ENCODE measurements at regions not wholly inside any gene's neighbourhood (a gene's known extent, or its start where the extent isn't known, plus 50 kb on each side); places are given as distances from the start of the nearest gene placed in this dataset.
"Not testable (repeated sequence)": the region's sequence is repeated elsewhere in the genome, so short reads cannot be mapped to it uniquely, and the experiment has no call there.

GRCh38 chr17:20916383-20916782 is 126.4 kb downstream of the USP22 start:
- Histone ChIP-seq H2AFZ (ENCODE audit: low read depth, low read length, poor library complexity, severe bottlenecking) (no peak overlapping the region), H3K9ac (ENCODE audit: low read length) (no peak overlapping the region), H3K9me2 (ENCODE audit: insufficient read depth) (no peaks in the 10 kb centered on the region), H3K27me3 (ENCODE audit: insufficient read depth, low read length) (peaks cover 3% of the 10 kb centered on the region; the same call in 1 of the 2 replicates), H3K79me2 (ENCODE audit: insufficient read depth, low read length) (no peaks in the 10 kb centered on the region), H3K9me3 (ENCODE audit: control insufficient read depth in 1 of 2, insufficient read depth in 1 of 2, low read depth in 1 of 2, low read length in 2 of 2) (no peaks in the 10 kb centered on the region), H3K27ac (ENCODE audit: low read depth, low read length) (no peak overlapping the region), H4K20me1 (ENCODE audit: insufficient read depth) (no peaks in the 10 kb centered on the region), H3K4me1 (ENCODE audit: control insufficient read depth in 1 of 2, insufficient read depth in 2 of 2, low read length in 2 of 2) (no peaks in the 10 kb centered on the region), H3K36me3 (ENCODE audit: control insufficient read depth in 1 of 2, insufficient read depth in 2 of 2, low read length in 2 of 2) (no peaks in the 10 kb centered on the region), H3K4me2 (ENCODE audit: low read length) (no peak overlapping the region), H3K4me3 (replicated peaks in 1 of 2; ENCODE audit: low read depth in 1 of 2, low read length in 2 of 2) (no peak overlapping the region)
- ATAC-seq, result no peak
- ChIA-PET RAD21 (ENCODE audit: low non-redundant PET in 1 of 2, low total read pairs in 2 of 2, uncharacterized antibody in 2 of 2, unreplicated experiment in 2 of 2) (no interaction called here), CTCF (no interaction called here), POLR2A (no interaction called here)
- no TSS peak for BruUV-seq (replicated peaks)
- intact Hi-C loops (cut with micrococcal nuclease), result no loop called here
- DNase-seq (ENCODE audit: low read depth, low spot score), result no peak
- TF ChIP-seq EZH2phosphoT487 (IDR thresholded peaks at IDR 0.05; ENCODE audit: borderline replicate concordance) (no peak), SIN3A (IDR thresholded peaks at IDR 0.05; ENCODE audit: low read depth) (no peak), EGR1 (IDR thresholded peaks at IDR 0.05; ENCODE audit: low read depth) (no peak), POLR2AphosphoS5 (IDR thresholded peaks at IDR 0.05; ENCODE audit: low read depth, low read length) (no peak), ZFX (IDR thresholded peaks at IDR 0.05) (no peak), SRF (IDR thresholded peaks at IDR 0.05; ENCODE audit: low read depth) (no peak), ZBTB33 (IDR thresholded peaks at IDR 0.05; ENCODE audit: extremely low read depth, insufficient replicate concordance, low read length) (no peak), FOSL1 (IDR thresholded peaks at IDR 0.05; ENCODE audit: low read depth) (no peak), JUND (IDR thresholded peaks at IDR 0.05) (no peak), CEBPB (IDR thresholded peaks at IDR 0.05; ENCODE audit: low read depth) (no peak), RAD21 (IDR thresholded peaks at IDR 0.05; ENCODE audit: low read depth) (no peak), TCF7L2 (IDR thresholded peaks at IDR 0.05; ENCODE audit: borderline replicate concordance, extremely low read depth, insufficient read depth, insufficient read length) (no peak), EZH2 (IDR thresholded peaks at IDR 0.05) (no peak), ZNF274 (IDR thresholded peaks at IDR 0.05; ENCODE audit: low read depth, low read length) (no peak), CTCF (IDR thresholded peaks at IDR 0.05 in 2 of 3, conservative IDR thresholded peaks at IDR 0.05 in 1 of 3; ENCODE audit: borderline replicate concordance in 1 of 3, insufficient read depth in 1 of 3, low read depth in 2 of 3, low read length in 2 of 3) (no peak), ELF1 (IDR thresholded peaks at IDR 0.05; ENCODE audit: borderline replicate concordance, low read depth) (no peak), YY1 (IDR thresholded peaks at IDR 0.05; ENCODE audit: extremely low read depth, insufficient replicate concordance, low read depth, low read length) (no peak), CBX3 (IDR thresholded peaks at IDR 0.05; ENCODE audit: low read depth) (no peak), MAX (IDR thresholded peaks at IDR 0.05) (no peak), POLR2A (IDR thresholded peaks at IDR 0.05; ENCODE audit: borderline replicate concordance, extremely low read depth, insufficient read depth, insufficient read length) (no peak)

GRCh38 chr17:20917610-20918306 is 125.1 kb downstream of the USP22 start:
- H3K27ac ChIP-seq (ENCODE audit: low read depth, low read length); ATAC-seq; H4K20me1 ChIP-seq (ENCODE audit: insufficient read depth); H3K79me2 ChIP-seq (ENCODE audit: insufficient read depth, low read length); H2AFZ ChIP-seq (ENCODE audit: low read depth, low read length, poor library complexity, severe bottlenecking); H3K27me3 ChIP-seq (ENCODE audit: insufficient read depth, low read length); POLR2A ChIA-PET; H3K4me2 ChIP-seq (ENCODE audit: low read length); CTCF ChIA-PET; intact Hi-C loops (cut with micrococcal nuclease); H3K36me3 ChIP-seq (ENCODE audit: control insufficient read depth in 1 of 2, insufficient read depth in 2 of 2, low read length in 2 of 2); DNase-seq (ENCODE audit: low read depth, low spot score); H3K9me3 ChIP-seq (ENCODE audit: control insufficient read depth in 1 of 2, insufficient read depth in 1 of 2, low read depth in 1 of 2, low read length in 2 of 2); H3K4me3 ChIP-seq (replicated peaks in 1 of 2; ENCODE audit: low read depth in 1 of 2, low read length in 2 of 2); BruUV-seq (replicated peaks); H3K4me1 ChIP-seq (ENCODE audit: control insufficient read depth in 1 of 2, insufficient read depth in 2 of 2, low read length in 2 of 2); RAD21 ChIA-PET (ENCODE audit: low non-redundant PET in 1 of 2, low total read pairs in 2 of 2, uncharacterized antibody in 2 of 2, unreplicated experiment in 2 of 2); H3K9ac ChIP-seq (ENCODE audit: low read length); H3K9me2 ChIP-seq (ENCODE audit: insufficient read depth): not testable (repeated sequence)

Data from HCT116 (cell line).